ENCODE measurements at regions not wholly inside any gene's neighbourhood (a gene's known extent, or its start where the extent isn't known, plus 50 kb on each side); places are given as distances from the start of the nearest gene placed in this dataset.

DNA sequence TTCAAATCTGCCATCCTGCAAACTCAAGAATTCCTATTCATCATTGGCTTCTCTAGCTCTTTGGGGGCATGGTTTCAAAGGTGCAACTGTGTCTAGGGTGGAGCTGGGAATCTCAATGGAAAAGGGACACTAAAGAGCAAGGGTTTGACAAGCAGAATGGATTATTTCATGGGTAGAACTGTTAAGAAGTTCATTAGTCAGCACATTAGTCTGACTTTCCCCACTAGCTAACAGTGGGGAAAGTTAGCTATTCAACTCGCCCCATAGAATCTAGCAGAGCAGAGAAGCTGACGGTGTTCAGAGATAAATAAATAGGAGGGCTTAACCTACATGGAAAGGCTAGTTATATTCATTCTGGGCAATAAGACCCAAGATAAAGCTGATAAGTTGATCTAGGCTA is 153.9 kb downstream of the EMP1 start:
- no peak for TF ChIP-seq CTCF (IDR thresholded peaks at IDR 0.05)
- no peak for TF ChIP-seq POLR2A (IDR thresholded peaks at IDR 0.05)
- no peak for TF ChIP-seq POLR2AphosphoS5 (IDR thresholded peaks at IDR 0.05)
- Histone ChIP-seq H3K27ac (no peak overlapping the region), H3K4me3 (no peak overlapping the region), H3K9me3 (no peaks in the 10 kb centered on the region), H3K36me3 (no peaks in the 10 kb centered on the region), H3K4me1 (no peaks in the 10 kb centered on the region), H3K27me3 (no peaks in the 10 kb centered on the region)
- intact Hi-C loops (cut with DNase I; ENCODE audit: low total_unique reads), result no loop called here
- no peak for DNase-seq (ENCODE audit: low spot score in 2 of 2)

DNA sequence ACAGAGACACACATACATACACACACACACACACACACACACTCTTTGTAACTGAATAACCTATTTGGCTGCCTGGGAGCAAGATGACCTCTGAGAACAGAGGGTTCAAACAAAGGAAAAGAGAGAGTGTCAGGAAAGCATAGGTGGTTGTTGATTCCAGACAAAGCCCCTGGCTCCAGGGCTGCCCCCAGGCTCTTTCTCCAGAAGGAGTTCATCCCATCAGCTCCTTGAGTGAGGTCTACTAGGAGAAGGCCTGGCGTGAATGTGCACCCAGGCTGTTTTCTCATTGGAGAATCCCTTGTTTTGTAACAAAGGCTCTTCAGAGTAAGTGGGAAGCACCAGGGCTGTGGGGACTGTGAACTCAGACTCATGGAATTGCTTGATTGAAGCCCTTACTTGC is 151.9 kb downstream of the EMP1 start:
- Histone ChIP-seq H3K4me3 (no peak overlapping the region), H3K9me3 (no peaks in the 10 kb centered on the region), H3K27me3 (no peaks in the 10 kb centered on the region), H3K4me1 (no peaks in the 10 kb centered on the region), H3K27ac (no peak overlapping the region), H3K36me3 (no peaks in the 10 kb centered on the region)
- intact Hi-C loops (cut with DNase I; ENCODE audit: low total_unique reads), result no loop called here
- DNase-seq (ENCODE audit: low spot score in 2 of 2), result no peak
- TF ChIP-seq POLR2AphosphoS5 (IDR thresholded peaks at IDR 0.05), result no peak
- no peak for TF ChIP-seq CTCF (IDR thresholded peaks at IDR 0.05)
- no peak for TF ChIP-seq POLR2A (IDR thresholded peaks at IDR 0.05)

- DNase-seq (ENCODE audit: low spot score in 2 of 2), result no peak
- Histone ChIP-seq H3K27me3 (no peaks in the 10 kb centered on the region), H3K4me3 (no peak overlapping the region), H3K36me3 (no peaks in the 10 kb centered on the region), H3K4me1 (no peaks in the 10 kb centered on the region), H3K27ac (peak overlapping the region in 1 of 2 donors; percentile 69), H3K9me3 (no peaks in the 10 kb centered on the region)
- TF ChIP-seq POLR2A (IDR thresholded peaks at IDR 0.05) (no peak), CTCF (IDR thresholded peaks at IDR 0.05) (no peak), POLR2AphosphoS5 (IDR thresholded peaks at IDR 0.05) (peak in 1 of 3 donors; percentile 76)
- intact Hi-C loops (cut with DNase I; ENCODE audit: low total_unique reads), result no loop called here
These were observed 150.9 kb downstream of the EMP1 start for GRCh38 chr12:13347241-13348043.

GRCh38 chr12:13345722-13346121 is 149.2 kb downstream of the EMP1 start:
- H3K9me3 ChIP-seq, result no peaks in the 10 kb centered on the region
- intact Hi-C loops (cut with DNase I; ENCODE audit: low total_unique reads), result no loop called here
- no peaks in the 10 kb centered on the region for H3K4me1 ChIP-seq
- H3K27ac ChIP-seq, result no peak overlapping the region
- H3K27me3 ChIP-seq, result no peaks in the 10 kb centered on the region
- H3K36me3 ChIP-seq, result no peaks in the 10 kb centered on the region
- H3K4me3 ChIP-seq, result no peak overlapping the region
- no peak for DNase-seq (ENCODE audit: low spot score in 2 of 2)
- no peak for TF ChIP-seq POLR2A (IDR thresholded peaks at IDR 0.05)
- no peak for TF ChIP-seq CTCF (IDR thresholded peaks at IDR 0.05)
- TF ChIP-seq POLR2AphosphoS5 (IDR thresholded peaks at IDR 0.05), result no peak

DNA sequence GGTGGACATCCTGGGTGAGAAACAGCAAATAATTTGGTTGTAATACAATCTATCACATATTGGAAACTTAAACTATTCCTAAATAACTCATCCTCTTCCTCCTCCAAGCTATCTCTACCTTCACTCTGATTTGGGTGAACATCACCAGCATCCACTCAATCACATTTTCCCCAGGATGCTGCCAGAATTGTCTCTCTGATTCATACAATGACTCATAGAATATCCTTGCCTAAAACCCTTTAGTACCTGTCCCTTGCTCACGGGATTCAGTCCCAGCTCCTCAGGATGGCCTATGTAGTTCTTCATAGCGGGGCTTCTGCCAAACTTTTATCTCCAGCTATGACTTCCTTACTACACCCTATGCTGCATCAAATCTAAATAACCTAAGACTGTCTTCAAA is 146.8 kb downstream of the EMP1 start:
- Histone ChIP-seq H3K4me3 (no peak overlapping the region), H3K4me1 (no peaks in the 10 kb centered on the region), H3K27me3 (no peaks in the 10 kb centered on the region), H3K36me3 (no peaks in the 10 kb centered on the region), H3K9me3 (no peaks in the 10 kb centered on the region), H3K27ac (no peak overlapping the region)
- TF ChIP-seq POLR2AphosphoS5 (IDR thresholded peaks at IDR 0.05) (no peak), CTCF (IDR thresholded peaks at IDR 0.05) (no peak), POLR2A (IDR thresholded peaks at IDR 0.05) (no peak)
- no peak for DNase-seq (ENCODE audit: low spot score in 2 of 2)
- intact Hi-C loops (cut with DNase I; ENCODE audit: low total_unique reads), result no loop called here

Data from breast epithelium (tissue), 4 donors.